IPS-20b (cell line): ENCODE measurements at regions not wholly inside any gene's neighbourhood (a gene's known extent, or its start where the extent isn't known, plus 50 kb on each side); places are given as distances from the start of the nearest gene placed in this dataset.

ENCODE experiments used
- H3K27ac ChIP-seq: one replicate; pipeline ENCODE4 v1.5.1; 2013; ENCODE audit warnings: low read length
- H3K27me3 ChIP-seq: 2 replicates; pipeline ENCODE4 v1.6.1; 2013; ENCODE audit warnings: mild to moderate bottlenecking, low read length, inconsistent platforms; ENCODE audit not compliant: insufficient read depth
- H3K36me3 ChIP-seq: 2 replicates; pipeline ENCODE4 v1.6.1; 2013; ENCODE audit warnings: low read depth, mild to moderate bottlenecking, inconsistent platforms, low read length, moderate library complexity; ENCODE audit not compliant: insufficient read depth
- H3K4me1 ChIP-seq: 2 replicates; pipeline ENCODE4 v1.6.1; 2013; ENCODE audit warnings: mild to moderate bottlenecking, control low read depth, inconsistent platforms, low read length, moderate library complexity; ENCODE audit not compliant: insufficient read depth
- H3K4me3 ChIP-seq: 2 replicates; pipeline ENCODE4 v1.5.1; 2013; ENCODE audit warnings: mild to moderate bottlenecking, low read length, inconsistent platforms
- H3K9ac ChIP-seq: 2 replicates; pipeline ENCODE4 v1.6.1; 2013; ENCODE audit warnings: low read depth, mild to moderate bottlenecking, inconsistent platforms, low read length, moderate library complexity
- H3K9me3 ChIP-seq: 2 replicates; pipeline ENCODE4 v1.6.1; 2013; ENCODE audit warnings: mild to moderate bottlenecking, low read depth, low read length, inconsistent platforms; ENCODE audit not compliant: insufficient read depth

- Histone ChIP-seq H3K4me3 (peak overlapping the region; percentile 27; the same call in 1 of the 2 replicates), H3K27ac (no peak overlapping the region), H3K9ac (no peak overlapping the region; the same call in 1 of the 2 replicates)
Observed at GRCh38 chr2:76579911-76580310, 869.2 kb upstream of the GCFC2 start.

GRCh38 chr2:76572981-76573380 is 862.3 kb upstream of the GCFC2 start:
- Histone ChIP-seq H3K27ac (peak overlapping the region; percentile 46), H3K9ac (peak overlapping the region; percentile 22; the same call in 1 of the 2 replicates)

More at GRCh38 chr2:76579911-76580310, 869.2 kb upstream of the GCFC2 start:
- Histone ChIP-seq H3K36me3 (no peaks in the 10 kb centered on the region), H3K4me1 (peaks cover 10% of the 10 kb centered on the region; the same call in 1 of the 2 replicates), H3K9me3 (0 out of 2 replicates have a peak, but pooled peaks cover 4% of the 10 kb centered on the region), H3K27me3 (no peaks in the 10 kb centered on the region)

GRCh38 chr2:76569819-76570218 is 859.1 kb upstream of the GCFC2 start:
- Histone ChIP-seq H3K27ac (no peak overlapping the region), H3K9ac (no peak overlapping the region), H3K9me3 (no peaks in the 10 kb centered on the region), H3K27me3 (no peaks in the 10 kb centered on the region), H3K4me3 (no peak overlapping the region), H3K36me3 (no peaks in the 10 kb centered on the region), H3K4me1 (peaks cover 27% of the 10 kb centered on the region)

More at GRCh38 chr2:76572981-76573380, 862.3 kb upstream of the GCFC2 start:
- H3K4me1 ChIP-seq, result peaks cover 27% of the 10 kb centered on the region
- no peaks in the 10 kb centered on the region for H3K27me3 ChIP-seq
- peak overlapping the region; percentile 21 for H3K4me3 ChIP-seq
- H3K9me3 ChIP-seq, result no peaks in the 10 kb centered on the region
- no peaks in the 10 kb centered on the region for H3K36me3 ChIP-seq

GRCh38 chr2:76567478-76567877 is 856.8 kb upstream of the GCFC2 start:
- Histone ChIP-seq H3K36me3 (no peaks in the 10 kb centered on the region), H3K27me3 (no peaks in the 10 kb centered on the region), H3K4me3 (no peak overlapping the region), H3K4me1 (peaks cover 17% of the 10 kb centered on the region), H3K9me3 (no peaks in the 10 kb centered on the region), H3K9ac (no peak overlapping the region), H3K27ac (no peak overlapping the region)

- no peaks in the 10 kb centered on the region; the same call in 1 of the 2 replicates for H3K4me1 ChIP-seq
- H3K27me3 ChIP-seq, result no peaks in the 10 kb centered on the region
- no peaks in the 10 kb centered on the region for H3K9me3 ChIP-seq
- no peak overlapping the region for H3K4me3 ChIP-seq
- no peak overlapping the region for H3K9ac ChIP-seq
- no peak overlapping the region for H3K27ac ChIP-seq
- no peaks in the 10 kb centered on the region for H3K36me3 ChIP-seq
Observed at GRCh38 chr2:76564734-76565133, 854.0 kb upstream of the GCFC2 start.

DNA sequence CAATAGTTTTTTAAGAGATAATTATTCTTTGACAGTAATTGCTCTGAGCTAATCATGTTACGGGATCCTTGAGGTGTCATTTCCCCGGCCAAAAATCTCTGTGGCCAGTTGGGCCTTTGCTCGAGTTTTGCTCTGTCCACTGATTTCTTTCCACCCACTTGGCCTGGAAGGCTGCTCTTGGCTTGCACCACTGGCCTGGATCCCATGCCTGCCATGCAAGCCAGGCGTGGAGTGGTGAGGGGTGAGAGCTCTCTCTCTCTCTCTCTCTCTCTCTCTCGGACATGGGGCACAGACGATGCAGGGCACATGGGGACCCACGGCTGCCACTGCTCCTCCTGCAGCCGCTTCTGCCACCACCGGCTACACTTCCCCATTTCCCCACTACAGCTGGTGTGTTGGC is 853.0 kb upstream of the GCFC2 start:
- H3K27ac ChIP-seq, result no peak overlapping the region
- no peaks in the 10 kb centered on the region for H3K27me3 ChIP-seq

GRCh38 chr2:76558157-76558556 is 847.4 kb upstream of the GCFC2 start:
- Histone ChIP-seq H3K27me3 (no peaks in the 10 kb centered on the region), H3K9ac (no peak overlapping the region), H3K4me3 (no peak overlapping the region), H3K36me3 (no peaks in the 10 kb centered on the region), H3K27ac (no peak overlapping the region), H3K9me3 (no peaks in the 10 kb centered on the region), H3K4me1 (no peaks in the 10 kb centered on the region)

More for the DNA sequence above, 853.0 kb upstream of the GCFC2 start:
- no peaks in the 10 kb centered on the region; the same call in 1 of the 2 replicates for H3K4me1 ChIP-seq
- no peaks in the 10 kb centered on the region for H3K36me3 ChIP-seq
- H3K9ac ChIP-seq, result no peak overlapping the region
- no peaks in the 10 kb centered on the region for H3K9me3 ChIP-seq
- H3K4me3 ChIP-seq, result no peak overlapping the region

DNA sequence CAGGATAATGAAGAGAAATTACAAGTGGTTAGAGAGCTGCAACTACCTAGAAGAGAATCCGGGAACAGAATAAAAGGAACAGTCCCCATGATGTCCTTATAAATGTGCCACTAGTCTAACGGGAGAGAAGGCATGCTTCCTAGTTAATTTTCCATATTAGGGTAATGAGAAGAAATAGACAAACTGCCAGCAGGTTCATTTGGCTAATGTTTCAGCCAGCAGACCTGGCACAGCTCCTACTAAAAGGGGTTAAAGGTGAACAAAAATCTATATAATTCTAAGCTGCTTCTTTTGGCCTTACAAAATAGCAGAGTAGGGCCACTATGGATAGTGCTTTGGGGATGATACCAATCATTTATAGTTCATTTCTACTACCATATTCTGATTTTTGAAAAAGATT is 845.3 kb upstream of the GCFC2 start:
- Histone ChIP-seq H3K4me1 (no peaks in the 10 kb centered on the region), H3K36me3 (no peaks in the 10 kb centered on the region), H3K27me3 (no peaks in the 10 kb centered on the region), H3K9me3 (no peaks in the 10 kb centered on the region), H3K9ac (no peak overlapping the region), H3K27ac (no peak overlapping the region), H3K4me3 (no peak overlapping the region)

DNA sequence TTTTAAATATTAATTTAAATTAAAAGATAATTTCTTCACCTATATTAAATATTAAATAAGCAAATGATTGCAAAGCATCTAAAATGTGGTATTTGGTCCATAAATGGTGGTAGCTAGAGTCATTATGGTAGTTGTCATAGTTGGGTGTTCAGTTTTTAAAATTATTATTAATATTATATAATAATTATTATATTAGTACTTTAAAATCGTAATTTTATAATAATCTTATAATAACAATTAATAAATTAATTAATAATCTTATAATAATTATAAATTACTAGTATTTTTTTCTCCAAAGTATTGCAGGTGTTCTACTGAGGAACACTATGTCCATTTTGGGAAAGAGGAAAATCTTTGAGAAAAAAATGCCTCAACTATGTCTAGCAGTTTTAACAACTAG is 835.5 kb upstream of the GCFC2 start:
- Histone ChIP-seq H3K4me1 (peaks cover 8% of the 10 kb centered on the region; the same call in 1 of the 2 replicates), H3K4me3 (no peak overlapping the region), H3K27ac (no peak overlapping the region), H3K9me3 (no peaks in the 10 kb centered on the region), H3K9ac (no peak overlapping the region), H3K27me3 (no peaks in the 10 kb centered on the region), H3K36me3 (no peaks in the 10 kb centered on the region)

GRCh38 chr2:76544901-76545300 is 834.2 kb upstream of the GCFC2 start:
- H3K4me3 ChIP-seq, result no peak overlapping the region

DNA sequence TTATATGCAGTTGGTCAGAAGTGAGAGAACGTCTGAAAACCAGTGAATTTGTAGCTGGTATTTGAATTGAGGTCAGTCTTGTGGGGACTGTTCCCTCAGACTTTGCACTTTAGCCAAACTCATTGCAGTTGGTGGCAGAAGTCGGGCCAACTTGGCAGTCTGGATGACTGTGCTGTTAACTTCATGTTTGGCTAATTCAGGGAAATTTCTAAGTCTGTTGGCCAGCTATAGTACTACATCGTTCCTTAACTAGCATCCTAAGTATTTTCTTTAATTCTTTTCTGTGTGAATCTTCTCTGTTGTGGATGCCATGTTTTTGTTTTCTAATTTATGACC is 806.8 kb upstream of the GCFC2 start:
- peaks cover 7% of the 10 kb centered on the region for H3K9me3 ChIP-seq
- no peak overlapping the region for H3K9ac ChIP-seq

More at GRCh38 chr2:76544901-76545300, 834.2 kb upstream of the GCFC2 start:
- Histone ChIP-seq H3K27me3 (no peaks in the 10 kb centered on the region), H3K36me3 (no peaks in the 10 kb centered on the region), H3K4me1 (peaks cover 8% of the 10 kb centered on the region; the same call in 1 of the 2 replicates), H3K27ac (no peak overlapping the region), H3K9ac (no peak overlapping the region), H3K9me3 (no peaks in the 10 kb centered on the region)

DNA sequence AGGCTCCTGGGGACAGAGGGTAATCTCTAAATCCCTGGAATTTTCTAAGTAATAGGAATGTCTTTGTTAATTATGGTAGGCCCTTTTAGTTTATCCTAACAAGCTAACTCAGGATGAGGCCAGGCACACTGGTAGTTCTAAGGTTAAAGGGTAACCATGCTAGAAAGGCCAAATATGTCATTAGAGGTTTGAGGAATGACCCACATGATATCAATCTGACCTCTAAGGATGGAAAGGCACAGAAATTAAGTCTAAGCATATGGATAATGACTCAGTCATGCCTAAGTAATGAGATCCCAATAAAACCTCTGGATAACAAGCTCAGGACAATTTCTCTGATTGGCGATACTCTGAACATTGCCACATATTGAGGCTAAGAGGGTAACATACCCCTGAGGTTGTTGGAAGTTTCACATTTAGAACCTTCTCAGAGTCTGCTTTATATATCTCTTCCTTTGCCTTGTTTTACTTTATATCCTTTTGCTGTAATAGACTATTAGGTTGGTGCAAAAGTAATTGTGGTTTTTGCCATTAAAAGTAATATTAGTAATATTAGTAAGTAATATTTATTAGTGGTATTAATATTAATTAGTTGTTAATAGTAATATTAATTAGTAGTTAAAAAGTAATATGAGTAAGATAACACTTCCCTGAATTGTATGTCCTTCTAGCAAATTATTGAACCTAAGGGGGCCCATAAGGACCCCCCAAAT is 806.3 kb upstream of the GCFC2 start:
- Histone ChIP-seq H3K36me3 (no peaks in the 10 kb centered on the region), H3K4me1 (no peaks in the 10 kb centered on the region), H3K27me3 (no peaks in the 10 kb centered on the region), H3K27ac (no peak overlapping the region), H3K4me3 (no peak overlapping the region), H3K9ac (no peak overlapping the region), H3K9me3 (peaks cover 7% of the 10 kb centered on the region)

More for the DNA sequence above, 806.8 kb upstream of the GCFC2 start:
- Histone ChIP-seq H3K4me1 (no peaks in the 10 kb centered on the region), H3K4me3 (no peak overlapping the region), H3K27me3 (no peaks in the 10 kb centered on the region), H3K27ac (no peak overlapping the region), H3K36me3 (no peaks in the 10 kb centered on the region)
